ACC112 (cell line): ENCODE measurements at regions not wholly inside any gene's neighbourhood (a gene's known extent, or its start where the extent isn't known, plus 50 kb on each side); places are given as distances from the start of the nearest gene placed in this dataset.

Experiments
- H2AFZ ChIP-seq: fragments of 200-600 bp; sonication (generic); one replicate; pipeline ENCODE4 v1.6.0; 2017; ENCODE audit warnings: antibody characterized with exemption, low read length; ENCODE audit not compliant: unreplicated experiment
- H3K27ac ChIP-seq: fragments of 200-600 bp; sonication (generic); 2 replicates; pipeline ENCODE4 v1.5.1; 2014; ENCODE audit warnings: low read depth, mild to moderate bottlenecking, antibody characterized with exemption, low read length, moderate library complexity
- H3K27me3 ChIP-seq: fragments of 200-600 bp; sonication (generic); 2 replicates; pipeline ENCODE4 v1.6.1; 2014; ENCODE audit warnings: mild to moderate bottlenecking, antibody characterized with exemption, low read length, moderate library complexity, mixed read lengths; ENCODE audit not compliant: insufficient read depth
- H3K36me3 ChIP-seq: fragments of 200-600 bp; sonication (generic); 2 replicates; pipeline ENCODE4 v1.6.1; 2016; ENCODE audit warnings: mild to moderate bottlenecking, antibody characterized with exemption, low read length, moderate library complexity, mixed read lengths; ENCODE audit not compliant: insufficient read depth
- H3K4me1 ChIP-seq: fragments of 200-600 bp; sonication (generic); one replicate; pipeline ENCODE4 v1.6.1; 2016; ENCODE audit warnings: low read length, mixed read lengths; ENCODE audit not compliant: insufficient read depth, unreplicated experiment, control insufficient read depth
- H3K4me3 ChIP-seq: fragments of 200-600 bp; sonication (generic); 2 replicates; pipeline ENCODE4 v1.5.1; 2014; ENCODE audit warnings: mild to moderate bottlenecking, low read depth, low read length
- H3K79me2 ChIP-seq: fragments of 200-600 bp; sonication (generic); one replicate; pipeline ENCODE4 v1.6.0; 2016; ENCODE audit warnings: low read length; ENCODE audit not compliant: control insufficient read depth, unreplicated experiment, insufficient read depth

GRCh38 chr14:53524391-53524790 is 371.3 kb upstream of the DDHD1 start:
- H3K79me2 ChIP-seq, result no peaks in the 10 kb centered on the region
- peaks cover 6% of the 10 kb centered on the region for H3K4me1 ChIP-seq
- H2AFZ ChIP-seq, result no peak overlapping the region
- H3K4me3 ChIP-seq, result no peak overlapping the region
- H3K27me3 ChIP-seq, result no peaks in the 10 kb centered on the region
- H3K36me3 ChIP-seq, result no peaks in the 10 kb centered on the region
- no peak overlapping the region for H3K27ac ChIP-seq

- Histone ChIP-seq H3K36me3 (no peaks in the 10 kb centered on the region), H3K4me3 (no peak overlapping the region), H3K27me3 (no peaks in the 10 kb centered on the region), H3K79me2 (no peaks in the 10 kb centered on the region), H2AFZ (no peak overlapping the region), H3K27ac (no peak overlapping the region), H3K4me1 (peaks cover 15% of the 10 kb centered on the region)
Measured at GRCh38 chr14:53523226-53523625, 370.1 kb upstream of the DDHD1 start.

- H3K27me3 ChIP-seq, result no peaks in the 10 kb centered on the region
- H2AFZ ChIP-seq, result no peak overlapping the region
- H3K4me1 ChIP-seq, result peaks cover 39% of the 10 kb centered on the region
- no peak overlapping the region for H3K4me3 ChIP-seq
- no peaks in the 10 kb centered on the region for H3K36me3 ChIP-seq
- H3K27ac ChIP-seq, result no peak overlapping the region
- H3K79me2 ChIP-seq, result no peaks in the 10 kb centered on the region
Measured at GRCh38 chr14:53520078-53520928, 367.2 kb upstream of the DDHD1 start.

- H3K27ac ChIP-seq, result no peak overlapping the region
- H3K4me1 ChIP-seq, result peaks cover 40% of the 10 kb centered on the region
- no peak overlapping the region for H3K4me3 ChIP-seq
- H2AFZ ChIP-seq, result no peak overlapping the region
- no peaks in the 10 kb centered on the region for H3K27me3 ChIP-seq
- H3K79me2 ChIP-seq, result no peaks in the 10 kb centered on the region
- H3K36me3 ChIP-seq, result no peaks in the 10 kb centered on the region
Measured at GRCh38 chr14:53519137-53519536, 366.0 kb upstream of the DDHD1 start.

GRCh38 chr14:53517270-53517960 is 364.3 kb upstream of the DDHD1 start:
- no peaks in the 10 kb centered on the region for H3K36me3 ChIP-seq
- no peak overlapping the region for H2AFZ ChIP-seq
- peaks cover 40% of the 10 kb centered on the region for H3K4me1 ChIP-seq
- H3K27me3 ChIP-seq, result no peaks in the 10 kb centered on the region
- no peaks in the 10 kb centered on the region for H3K79me2 ChIP-seq
- H3K27ac ChIP-seq, result peak overlapping the region; percentile 68
- no peak overlapping the region for H3K4me3 ChIP-seq

GRCh38 chr14:53516261-53516774 is 363.2 kb upstream of the DDHD1 start:
- Histone ChIP-seq H3K36me3 (no peaks in the 10 kb centered on the region), H3K4me3 (peak overlapping the region; percentile 37; the same call in 1 of the 2 replicates), H2AFZ (peak overlapping the region; percentile 25), H3K27me3 (no peaks in the 10 kb centered on the region), H3K79me2 (no peaks in the 10 kb centered on the region), H3K27ac (peak overlapping the region; percentile 68), H3K4me1 (peaks cover 40% of the 10 kb centered on the region)

GRCh38 chr14:53515276-53515675 is 362.2 kb upstream of the DDHD1 start:
- Histone ChIP-seq H2AFZ (peak overlapping the region; percentile 18), H3K27me3 (no peaks in the 10 kb centered on the region), H3K36me3 (no peaks in the 10 kb centered on the region), H3K27ac (no peak overlapping the region), H3K4me3 (no peak overlapping the region), H3K4me1 (peaks cover 40% of the 10 kb centered on the region), H3K79me2 (no peaks in the 10 kb centered on the region)

- Histone ChIP-seq H3K36me3 (no peaks in the 10 kb centered on the region), H3K27ac (no peak overlapping the region), H3K27me3 (no peaks in the 10 kb centered on the region), H3K79me2 (no peaks in the 10 kb centered on the region), H3K4me1 (peaks cover 43% of the 10 kb centered on the region), H2AFZ (no peak overlapping the region), H3K4me3 (no peak overlapping the region)
Measured at GRCh38 chr14:53514197-53514596, 361.1 kb upstream of the DDHD1 start.

GRCh38 chr14:53510281-53510912 is 357.3 kb upstream of the DDHD1 start:
- Histone ChIP-seq H3K27ac (no peak overlapping the region), H3K4me3 (no peak overlapping the region), H3K27me3 (no peaks in the 10 kb centered on the region), H3K4me1 (peaks cover 14% of the 10 kb centered on the region), H3K79me2 (no peaks in the 10 kb centered on the region), H3K36me3 (no peaks in the 10 kb centered on the region), H2AFZ (no peak overlapping the region)

- peak overlapping the region; percentile 16 for H3K27ac ChIP-seq
- peak overlapping the region; percentile 84 for H2AFZ ChIP-seq
- H3K4me1 ChIP-seq, result peaks cover 13% of the 10 kb centered on the region
- H3K36me3 ChIP-seq, result no peaks in the 10 kb centered on the region
- no peaks in the 10 kb centered on the region for H3K79me2 ChIP-seq
- H3K27me3 ChIP-seq, result no peaks in the 10 kb centered on the region
- H3K4me3 ChIP-seq, result no peak overlapping the region
Measured at GRCh38 chr14:53509276-53510244, 356.4 kb upstream of the DDHD1 start.
